ENCODE measurements at regions not wholly inside any gene's neighbourhood (a gene's known extent, or its start where the extent isn't known, plus 50 kb on each side); places are given as distances from the start of the nearest gene placed in this dataset.

GRCh38 chr9:6149315-6149714 is 66.3 kb upstream of the IL33 start:
- H3K27me3 Mint-ChIP-seq (ENCODE audit: insufficient read depth, low read depth), result no peaks in the 10 kb centered on the region
- no peaks in the 10 kb centered on the region for H3F3A ChIP-seq (ENCODE audit: low read depth)
- no peak for DNase-seq (ENCODE audit: low spot score)
- H2AFZ ChIP-seq (replicated peaks), result no peak overlapping the region
- H3K4me1 Mint-ChIP-seq, result no peaks in the 10 kb centered on the region
- H4K20me1 ChIP-seq (ENCODE audit: low read depth), result no peaks in the 10 kb centered on the region
- H3K4me2 ChIP-seq, result no peak overlapping the region
- no peaks in the 10 kb centered on the region for H3K79me2 ChIP-seq (ENCODE audit: low read depth)
- H3K4me3 ChIP-seq, result no peak overlapping the region
- TF ChIP-seq CTCF (IDR thresholded peaks at IDR 0.05) (no peak), EZH2phosphoT487 (IDR thresholded peaks at IDR 0.05) (no peak), EZH2 (IDR thresholded peaks at IDR 0.05) (no peak)
- H3K36me3 Mint-ChIP-seq, result no peaks in the 10 kb centered on the region
- H3K27me3 ChIP-seq, result no peaks in the 10 kb centered on the region
- H3K9me3 ChIP-seq (ENCODE audit: low read depth), result no peaks in the 10 kb centered on the region
- no peak overlapping the region for H3K9ac ChIP-seq
- no peak overlapping the region for H3K4me3 Mint-ChIP-seq
- H3K9me3 Mint-ChIP-seq, result no peaks in the 10 kb centered on the region
- H3K27ac Mint-ChIP-seq, result no peak overlapping the region
- no peaks in the 10 kb centered on the region for H3K4me1 ChIP-seq
- no peaks in the 10 kb centered on the region for H3K36me3 ChIP-seq
- no peak overlapping the region for H3K27ac ChIP-seq

- no peaks in the 10 kb centered on the region for H3K4me1 Mint-ChIP-seq
- H3F3A ChIP-seq (ENCODE audit: low read depth), result no peaks in the 10 kb centered on the region
- H3K4me3 Mint-ChIP-seq, result no peak overlapping the region
- no peak overlapping the region for H3K4me3 ChIP-seq
- H3K4me1 ChIP-seq, result no peaks in the 10 kb centered on the region
- no peaks in the 10 kb centered on the region for H3K79me2 ChIP-seq (ENCODE audit: low read depth)
- H4K20me1 ChIP-seq (ENCODE audit: low read depth), result no peaks in the 10 kb centered on the region
- no peak overlapping the region for H3K27ac Mint-ChIP-seq
- TF ChIP-seq EZH2phosphoT487 (IDR thresholded peaks at IDR 0.05) (no peak), EZH2 (IDR thresholded peaks at IDR 0.05) (no peak), CTCF (IDR thresholded peaks at IDR 0.05) (no peak)
- no peak overlapping the region for H3K27ac ChIP-seq
- H3K27me3 ChIP-seq, result no peaks in the 10 kb centered on the region
- no peak for DNase-seq (ENCODE audit: low spot score)
- H3K9me3 ChIP-seq (ENCODE audit: low read depth), result no peaks in the 10 kb centered on the region
- no peaks in the 10 kb centered on the region for H3K9me3 Mint-ChIP-seq
- no peak overlapping the region for H3K4me2 ChIP-seq
- H3K36me3 Mint-ChIP-seq, result no peaks in the 10 kb centered on the region
- no peak overlapping the region for H3K9ac ChIP-seq
- H2AFZ ChIP-seq (replicated peaks), result no peak overlapping the region
- no peaks in the 10 kb centered on the region for H3K36me3 ChIP-seq
- no peaks in the 10 kb centered on the region for H3K27me3 Mint-ChIP-seq (ENCODE audit: insufficient read depth, low read depth)
Measured at GRCh38 chr9:6147846-6148245, 67.8 kb upstream of the IL33 start.

GRCh38 chr9:6144947-6145346 is 70.7 kb upstream of the IL33 start:
- H3K4me3 Mint-ChIP-seq, result no peak overlapping the region
- H4K20me1 ChIP-seq (ENCODE audit: low read depth), result no peaks in the 10 kb centered on the region
- TF ChIP-seq EZH2phosphoT487 (IDR thresholded peaks at IDR 0.05), result no peak
- no peak for TF ChIP-seq EZH2 (IDR thresholded peaks at IDR 0.05)
- no peak for TF ChIP-seq CTCF (IDR thresholded peaks at IDR 0.05)
- no peaks in the 10 kb centered on the region for H3K36me3 ChIP-seq
- H3K9me3 ChIP-seq (ENCODE audit: low read depth), result no peaks in the 10 kb centered on the region
- no peaks in the 10 kb centered on the region for H3K9me3 Mint-ChIP-seq
- H3K27ac ChIP-seq, result no peak overlapping the region
- no peak overlapping the region for H3K4me2 ChIP-seq
- no peak overlapping the region for H2AFZ ChIP-seq (replicated peaks)
- no peaks in the 10 kb centered on the region for H3K79me2 ChIP-seq (ENCODE audit: low read depth)
- no peaks in the 10 kb centered on the region for H3K4me1 ChIP-seq
- no peaks in the 10 kb centered on the region for H3F3A ChIP-seq (ENCODE audit: low read depth)
- H3K27me3 Mint-ChIP-seq (ENCODE audit: insufficient read depth, low read depth), result no peaks in the 10 kb centered on the region
- H3K4me1 Mint-ChIP-seq, result no peaks in the 10 kb centered on the region
- H3K4me3 ChIP-seq, result no peak overlapping the region
- H3K27ac Mint-ChIP-seq, result no peak overlapping the region
- no peak overlapping the region for H3K9ac ChIP-seq
- H3K36me3 Mint-ChIP-seq, result no peaks in the 10 kb centered on the region
- DNase-seq (ENCODE audit: low spot score), result no peak
- no peaks in the 10 kb centered on the region for H3K27me3 ChIP-seq
